GM19372 (cell line): ENCODE measurements at regions not wholly inside any gene's neighbourhood (a gene's known extent, or its start where the extent isn't known, plus 50 kb on each side); places are given as distances from the start of the nearest gene placed in this dataset.
"Not testable (repeated sequence)": the region's sequence is repeated elsewhere in the genome, so short reads cannot be mapped to it uniquely, and the experiment has no call there.

Source experiments
- ATAC-seq: cut with Tn5 transposase; IDR thresholded peaks from one replicate; pipeline ENCODE4 v1.9.1; 2021; ENCODE audit warnings: mild to moderate bottlenecking, low read depth, moderate library complexity; ENCODE audit not compliant: unreplicated experiment

DNA sequence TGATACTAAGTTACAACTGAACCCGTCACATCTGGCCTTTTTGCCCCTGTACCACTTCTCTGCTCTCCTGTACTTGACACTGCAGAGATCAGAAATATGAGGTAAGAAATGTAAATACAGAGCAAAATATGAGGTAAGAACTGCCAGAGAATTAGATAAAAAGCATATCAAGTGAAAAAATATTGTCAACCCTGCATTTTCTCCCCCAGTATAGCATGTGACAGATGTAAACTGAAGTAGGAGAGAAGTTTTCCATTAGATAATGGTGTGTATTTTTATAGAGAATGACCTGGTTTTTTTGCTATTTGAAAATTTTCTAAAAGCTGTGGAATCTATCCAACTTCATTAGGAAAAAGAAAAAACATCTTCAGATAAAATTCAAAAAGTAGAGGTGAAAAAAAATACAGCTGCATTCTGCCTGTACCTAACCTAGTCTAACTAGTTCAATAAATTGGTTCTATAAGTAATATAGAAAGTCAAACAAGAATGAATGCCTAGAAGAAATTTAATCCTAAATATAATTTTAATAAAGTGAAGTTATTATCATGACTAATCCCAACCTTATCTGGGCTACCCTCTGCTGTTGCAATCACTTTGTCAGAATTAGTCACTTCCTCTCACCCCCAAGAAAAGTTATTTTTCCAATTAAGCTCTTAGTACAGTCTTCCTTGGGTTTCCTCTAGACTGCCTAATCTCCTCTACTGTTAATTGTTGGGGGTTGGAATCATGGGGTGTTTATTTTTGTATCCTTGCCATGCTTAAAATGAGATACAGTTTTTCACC is 210.0 kb downstream of the RASSF9 start:
- ATAC-seq: no peak

DNA sequence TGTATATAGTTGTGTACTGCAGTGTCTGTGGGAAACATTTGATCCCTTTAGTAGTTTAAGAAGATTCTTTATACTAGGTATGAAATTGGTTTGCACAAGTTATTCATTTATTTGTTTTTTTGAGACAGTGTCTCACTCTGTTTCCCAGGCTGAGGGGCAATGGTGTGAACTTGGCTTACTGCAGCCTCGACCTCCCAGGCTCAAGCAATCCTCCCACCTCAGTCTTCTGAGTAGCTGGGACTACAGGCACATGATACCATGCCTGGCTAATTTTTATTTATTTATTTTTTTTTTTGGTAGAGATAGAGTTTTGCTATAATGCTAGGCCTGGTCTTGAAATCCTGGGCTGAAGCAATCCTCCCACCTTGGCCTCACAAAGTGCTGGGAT is 209.4 kb downstream of the RASSF9 start:
- no peak for ATAC-seq

DNA sequence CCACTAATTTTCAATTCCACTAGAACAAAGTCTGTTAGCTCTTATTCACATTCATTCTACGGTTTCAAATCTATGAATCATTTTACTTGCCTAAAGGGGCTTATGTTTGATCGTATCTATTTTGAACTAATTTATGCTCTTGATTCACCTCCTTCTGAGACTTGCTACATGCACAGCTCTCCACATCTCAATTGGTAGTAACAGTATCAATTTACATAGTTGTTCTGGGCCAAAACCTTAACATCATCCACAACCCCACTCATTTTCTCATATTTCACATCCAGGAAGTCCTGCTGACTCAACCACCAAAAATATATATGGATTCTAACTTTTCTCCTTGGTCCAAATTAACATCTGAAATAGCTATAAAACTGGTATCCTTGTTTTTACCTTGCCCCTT is 208.6 kb downstream of the RASSF9 start:
- no peak for ATAC-seq

DNA sequence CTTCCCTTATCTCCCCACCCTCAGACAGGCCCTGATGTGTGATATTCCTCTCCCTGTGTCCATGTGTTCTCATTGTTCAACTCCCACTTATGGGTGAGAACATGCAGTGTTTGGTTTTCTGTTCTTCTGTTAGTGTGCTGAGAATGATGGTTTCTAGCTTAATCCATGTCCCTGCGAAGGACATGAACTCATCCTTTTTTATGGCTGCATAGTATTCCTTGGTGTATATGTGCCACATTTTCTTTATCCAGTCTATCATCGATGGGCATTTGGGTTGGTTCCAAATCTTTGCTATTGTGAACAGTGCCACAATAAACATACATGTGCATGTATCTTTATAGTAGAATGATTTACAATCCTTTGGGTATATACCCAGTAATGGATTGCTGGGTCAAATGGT is 207.6 kb downstream of the RASSF9 start:
- not testable (repeated sequence) for ATAC-seq

GRCh38 chr12:85630851-85631250 is 205.4 kb downstream of the RASSF9 start:
- no peak for ATAC-seq

GRCh38 chr12:85632390-85632789 is 203.8 kb downstream of the RASSF9 start:
- no peak for ATAC-seq

- ATAC-seq: no peak
These were observed 202.7 kb downstream of the RASSF9 start for GRCh38 chr12:85633491-85633890.

GRCh38 chr12:85639834-85640233 is 196.4 kb downstream of the RASSF9 start:
- no peak for ATAC-seq

DNA sequence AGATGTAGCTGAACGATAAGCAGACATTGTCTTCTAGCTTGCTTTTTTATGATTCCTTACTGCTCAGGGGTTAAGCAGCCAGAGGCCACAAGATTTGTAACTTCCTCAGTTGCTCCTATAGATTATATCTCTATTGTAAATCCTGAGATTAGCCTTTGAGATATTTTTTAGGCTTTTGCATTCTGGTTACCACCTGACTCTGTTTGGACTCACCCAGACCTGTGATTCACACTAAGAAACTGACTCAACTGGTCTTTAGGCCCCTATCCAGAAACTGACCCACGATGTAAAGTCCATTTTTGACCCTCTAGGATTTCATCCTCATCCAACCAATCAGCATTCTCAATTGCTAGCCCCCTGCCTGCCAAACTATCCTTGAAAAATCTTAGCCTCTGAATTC is 194.4 kb downstream of the RASSF9 start:
- ATAC-seq: no peak

DNA sequence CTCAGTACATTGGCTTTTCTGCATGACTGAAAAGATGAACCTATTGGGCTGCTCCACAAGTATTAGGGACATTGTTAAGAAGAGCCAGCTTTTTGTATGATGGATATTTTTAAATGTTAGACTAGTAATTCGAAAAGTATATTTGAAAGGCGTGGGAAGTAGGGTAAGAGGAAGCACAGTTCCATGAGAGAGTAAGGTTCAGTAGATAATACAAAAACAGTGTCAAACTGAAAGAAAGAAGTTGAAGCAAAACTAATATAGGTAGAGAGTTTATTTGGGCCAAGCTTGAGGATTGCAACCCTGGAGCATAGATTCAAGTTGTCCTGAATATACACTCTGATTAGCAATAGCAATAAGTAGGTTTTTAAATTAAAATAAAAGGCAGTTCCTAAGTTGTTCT is 193.9 kb downstream of the RASSF9 start:
- ATAC-seq: no peak

DNA sequence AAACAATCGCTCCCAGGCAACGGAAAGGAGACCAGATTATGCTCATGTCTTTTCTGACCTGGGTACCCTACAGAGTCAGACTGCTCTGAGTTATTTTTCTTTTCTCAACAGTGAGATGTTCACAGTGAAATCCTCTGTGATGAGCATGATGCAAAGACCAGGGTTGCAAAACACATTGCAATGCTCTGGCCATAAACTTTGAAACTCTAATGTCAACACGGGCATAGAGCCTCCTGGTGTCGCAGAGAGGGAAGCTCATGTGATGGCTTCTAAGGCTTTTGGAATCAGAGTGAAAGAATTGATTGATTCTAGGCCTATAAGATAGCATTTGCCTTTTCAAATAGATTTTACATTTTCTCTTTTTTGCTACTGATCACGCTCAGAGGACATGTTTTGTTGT is 193.4 kb downstream of the RASSF9 start:
- ATAC-seq: no peak

- ATAC-seq: no peak
These were observed 191.7 kb downstream of the RASSF9 start for GRCh38 chr12:85644508-85644907.

- ATAC-seq: no peak
These were observed 182.3 kb downstream of the RASSF9 start for GRCh38 chr12:85653731-85654455.

GRCh38 chr12:85654456-85654840 is 181.8 kb downstream of the RASSF9 start:
- no peak for ATAC-seq

DNA sequence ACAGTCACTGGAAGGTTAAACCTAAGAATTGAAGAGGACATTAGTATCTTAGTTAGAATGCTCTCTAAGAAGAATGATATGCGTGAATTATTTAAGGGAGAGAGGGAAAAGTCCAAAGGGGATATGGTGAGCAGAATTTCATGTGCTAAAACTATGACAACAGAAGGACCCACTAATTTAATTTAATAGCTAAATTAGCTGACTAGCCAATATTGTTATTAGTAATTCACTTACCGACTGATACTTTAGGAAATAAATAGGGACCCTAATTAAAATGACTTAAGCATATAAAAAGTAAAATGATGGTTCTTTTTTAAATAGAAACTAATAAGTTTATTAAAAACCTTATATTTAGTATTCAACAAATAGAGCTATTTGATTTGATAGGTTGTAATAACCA is 179.6 kb downstream of the RASSF9 start:
- no peak for ATAC-seq

- no peak for ATAC-seq
These were observed 179.0 kb downstream of the RASSF9 start for GRCh38 chr12:85657251-85657650.

DNA sequence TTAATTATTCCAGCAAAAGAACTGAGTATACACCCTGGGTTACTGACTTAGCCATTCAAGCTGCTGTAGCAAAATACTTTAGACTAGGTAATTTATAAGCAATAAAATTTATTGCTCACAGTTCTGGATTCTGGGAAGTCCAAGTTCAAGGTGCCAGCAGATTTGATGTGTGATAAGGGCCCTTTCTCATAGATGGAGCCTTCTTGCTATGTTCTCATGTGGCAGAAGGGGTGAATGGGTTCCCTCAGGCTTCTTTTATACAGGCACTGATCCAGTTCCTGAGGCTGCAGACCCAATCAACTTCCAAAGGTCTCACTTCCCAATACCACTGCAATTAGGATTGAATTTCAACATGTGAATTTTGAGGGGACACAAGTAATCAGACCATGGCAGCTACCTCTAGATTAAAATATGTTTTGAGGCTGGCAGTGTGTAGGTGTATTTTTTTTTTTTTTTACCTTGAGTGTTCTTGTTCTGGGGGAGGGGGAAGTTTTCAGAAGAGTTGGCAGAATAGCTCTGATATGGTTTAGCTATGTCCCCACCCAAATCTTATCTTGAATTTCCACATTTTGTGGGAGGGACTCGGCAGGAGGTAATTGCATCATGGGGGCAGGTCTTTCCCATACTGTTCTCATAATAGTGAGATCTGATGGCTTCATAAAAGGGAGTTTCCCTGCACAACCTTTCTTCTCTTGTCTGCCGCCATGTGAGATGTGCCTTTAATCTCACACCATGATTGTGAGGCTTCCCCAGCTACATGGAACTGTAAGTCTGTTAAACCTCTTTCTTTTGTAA is 178.2 kb downstream of the RASSF9 start:
- ATAC-seq: no peak

GRCh38 chr12:85659754-85660530 is 176.3 kb downstream of the RASSF9 start:
- no peak for ATAC-seq

GRCh38 chr12:85661461-85662206 is 174.6 kb downstream of the RASSF9 start:
- ATAC-seq: no peak

GRCh38 chr12:85662207-85662602 is 174.0 kb downstream of the RASSF9 start:
- no peak for ATAC-seq
